ENCODE measurements at regions not wholly inside any gene's neighbourhood (a gene's known extent, or its start where the extent isn't known, plus 50 kb on each side); places are given as distances from the start of the nearest gene placed in this dataset.

- no peak for DNase-seq
- H3K27me3 ChIP-seq (ENCODE audit: insufficient read depth, low read length) = no peaks in the 10 kb centered on the region
- no peak overlapping the region for H2AFZ ChIP-seq (ENCODE audit: insufficient read depth, low read length, poor library complexity)
- no peak overlapping the region for H4K8ac ChIP-seq (ENCODE audit: low read depth, low read length)
- H3K4me3 ChIP-seq (ENCODE audit: low read depth, low read length) = no peak overlapping the region
- H2BK5ac ChIP-seq (ENCODE audit: low read depth, low read length, poor library complexity) = no peak overlapping the region
- H3K23ac ChIP-seq (ENCODE audit: low read length) = no peak overlapping the region
- H3K9me3 ChIP-seq (ENCODE audit: insufficient read depth, low read depth, low read length) = no peaks in the 10 kb centered on the region
- no peak overlapping the region for H2BK120ac ChIP-seq (ENCODE audit: insufficient read depth, low read length, poor library complexity)
- H3K4me1 ChIP-seq (ENCODE audit: control insufficient read depth in 1 of 2, insufficient read depth in 2 of 2, low read length in 2 of 2) = peaks cover 5 to 13% of the 10 kb centered on the region in 2 experiments
- no peak overlapping the region for H4K12ac ChIP-seq (ENCODE audit: low read depth, low read length)
- no peak overlapping the region for H3K4ac ChIP-seq (ENCODE audit: low read depth, low read length)
- H2BK12ac ChIP-seq (ENCODE audit: low read length) = no peak overlapping the region
- H3K36me3 ChIP-seq (ENCODE audit: control insufficient read depth in 1 of 2, insufficient read depth in 2 of 2, low read length in 2 of 2) = no peaks in the 10 kb centered on the region
- no peak overlapping the region for H3K9ac ChIP-seq (ENCODE audit: low read length)
- no peak overlapping the region for H3K14ac ChIP-seq (ENCODE audit: low read length)
- H3K4me2 ChIP-seq (ENCODE audit: low read length) = no peak overlapping the region
- whole genome bisulfite sequencing (ENCODE audit: extremely low coverage, insufficient coverage, insufficient read length) = no CpG with 5 or more reads among the region's 3 CpGs
- no peaks in the 10 kb centered on the region for H3K79me2 ChIP-seq (ENCODE audit: control insufficient read depth, insufficient read depth, low read length, poor library complexity)
- H4K91ac ChIP-seq (ENCODE audit: low read depth, low read length) = no peak overlapping the region
- H2AK5ac ChIP-seq (ENCODE audit: low read length) = no peak overlapping the region
- H3K18ac ChIP-seq (ENCODE audit: low read length) = no peak overlapping the region
- no peaks in the 10 kb centered on the region for H3K79me1 ChIP-seq (ENCODE audit: low read length)
- no peak overlapping the region for H3K27ac ChIP-seq (ENCODE audit: low read depth, low read length)
These were observed 290.8 kb upstream of the PLXNA2 start for GRCh38 chr1:208534979-208535378.

GRCh38 chr1:208535511-208535910, 291.3 kb upstream of the PLXNA2 start:
- H2AK5ac ChIP-seq (ENCODE audit: low read length) = no peak overlapping the region
- H4K8ac ChIP-seq (ENCODE audit: low read depth, low read length) = no peak overlapping the region
- peaks cover 5 to 13% of the 10 kb centered on the region in 2 experiments for H3K4me1 ChIP-seq (ENCODE audit: control insufficient read depth in 1 of 2, insufficient read depth in 2 of 2, low read length in 2 of 2)
- no peak for DNase-seq
- H3K9ac ChIP-seq (ENCODE audit: low read length) = no peak overlapping the region
- no peak overlapping the region for H3K18ac ChIP-seq (ENCODE audit: low read length)
- H3K4me3 ChIP-seq (ENCODE audit: low read depth, low read length) = no peak overlapping the region
- H4K12ac ChIP-seq (ENCODE audit: low read depth, low read length) = no peak overlapping the region
- no peaks in the 10 kb centered on the region for H3K79me2 ChIP-seq (ENCODE audit: control insufficient read depth, insufficient read depth, low read length, poor library complexity)
- no peaks in the 10 kb centered on the region for H3K36me3 ChIP-seq (ENCODE audit: control insufficient read depth in 1 of 2, insufficient read depth in 2 of 2, low read length in 2 of 2)
- no peaks in the 10 kb centered on the region for H3K9me3 ChIP-seq (ENCODE audit: insufficient read depth, low read depth, low read length)
- H2BK120ac ChIP-seq (ENCODE audit: insufficient read depth, low read length, poor library complexity) = no peak overlapping the region
- H2BK5ac ChIP-seq (ENCODE audit: low read depth, low read length, poor library complexity) = no peak overlapping the region
- H2AFZ ChIP-seq (ENCODE audit: insufficient read depth, low read length, poor library complexity) = no peak overlapping the region
- H3K27ac ChIP-seq (ENCODE audit: low read depth, low read length) = no peak overlapping the region
- H3K23ac ChIP-seq (ENCODE audit: low read length) = no peak overlapping the region
- H3K79me1 ChIP-seq (ENCODE audit: low read length) = no peaks in the 10 kb centered on the region
- no peak overlapping the region for H3K14ac ChIP-seq (ENCODE audit: low read length)
- H4K91ac ChIP-seq (ENCODE audit: low read depth, low read length) = no peak overlapping the region
- H2BK12ac ChIP-seq (ENCODE audit: low read length) = no peak overlapping the region
- H3K4ac ChIP-seq (ENCODE audit: low read depth, low read length) = no peak overlapping the region
- WGBS (ENCODE audit: extremely low coverage, insufficient coverage, insufficient read length) = no CpG with 5 or more reads among the region's 7 CpGs
- no peak overlapping the region for H3K4me2 ChIP-seq (ENCODE audit: low read length)
- H3K27me3 ChIP-seq (ENCODE audit: insufficient read depth, low read length) = no peaks in the 10 kb centered on the region

DNA sequence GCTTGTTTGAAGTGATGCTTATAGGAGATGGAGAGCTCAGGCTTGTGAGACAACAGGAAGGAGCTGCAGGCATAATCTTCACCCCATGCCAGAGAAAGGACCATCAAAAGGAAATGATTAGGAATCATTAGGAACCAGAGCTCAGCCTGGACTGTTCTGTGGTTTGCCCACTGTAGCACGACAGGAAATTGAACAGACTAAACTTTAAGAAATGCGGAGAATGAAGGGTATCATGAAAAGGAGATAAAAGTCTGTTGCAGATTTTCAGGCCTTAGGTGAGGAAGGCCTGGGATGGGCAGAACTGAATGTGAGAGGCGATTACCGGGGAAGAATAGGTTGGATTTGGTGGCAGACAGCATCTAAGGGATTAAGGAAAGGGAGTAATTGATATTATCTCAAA, 292.0 kb upstream of the PLXNA2 start:
- Histone ChIP-seq H3K14ac (ENCODE audit: low read length) (no peak overlapping the region), H3K4ac (ENCODE audit: low read depth, low read length) (no peak overlapping the region), H3K9ac (ENCODE audit: low read length) (no peak overlapping the region), H3K27ac (ENCODE audit: low read depth, low read length) (no peak overlapping the region), H3K79me2 (ENCODE audit: control insufficient read depth, insufficient read depth, low read length, poor library complexity) (no peaks in the 10 kb centered on the region), H2BK5ac (ENCODE audit: low read depth, low read length, poor library complexity) (no peak overlapping the region), H3K4me2 (ENCODE audit: low read length) (no peak overlapping the region), H3K23ac (ENCODE audit: low read length) (no peak overlapping the region), H2BK12ac (ENCODE audit: low read length) (no peak overlapping the region), H2BK120ac (ENCODE audit: insufficient read depth, low read length, poor library complexity) (no peak overlapping the region), H3K79me1 (ENCODE audit: low read length) (no peaks in the 10 kb centered on the region), H3K36me3 (ENCODE audit: control insufficient read depth in 1 of 2, insufficient read depth in 2 of 2, low read length in 2 of 2) (no peaks in the 10 kb centered on the region), H3K9me3 (ENCODE audit: insufficient read depth, low read depth, low read length) (no peaks in the 10 kb centered on the region), H3K18ac (ENCODE audit: low read length) (no peak overlapping the region), H2AFZ (ENCODE audit: insufficient read depth, low read length, poor library complexity) (no peak overlapping the region), H3K4me1 (ENCODE audit: control insufficient read depth in 1 of 2, insufficient read depth in 2 of 2, low read length in 2 of 2) (peaks cover 5 to 10% of the 10 kb centered on the region in 2 experiments), H3K4me3 (ENCODE audit: low read depth, low read length) (no peak overlapping the region), H3K27me3 (ENCODE audit: insufficient read depth, low read length) (no peaks in the 10 kb centered on the region), H4K12ac (ENCODE audit: low read depth, low read length) (no peak overlapping the region), H4K91ac (ENCODE audit: low read depth, low read length) (no peak overlapping the region), H4K8ac (ENCODE audit: low read depth, low read length) (no peak overlapping the region), H2AK5ac (ENCODE audit: low read length) (no peak overlapping the region)
- DNase-seq = no peak
- WGBS (ENCODE audit: extremely low coverage, insufficient coverage, insufficient read length) = no CpG with 5 or more reads among the region's 4 CpGs

GRCh38 chr1:208537198-208537597, 293.0 kb upstream of the PLXNA2 start:
- H3K9ac ChIP-seq (ENCODE audit: low read length) = no peak overlapping the region
- no peak overlapping the region for H4K8ac ChIP-seq (ENCODE audit: low read depth, low read length)
- H2BK120ac ChIP-seq (ENCODE audit: insufficient read depth, low read length, poor library complexity) = no peak overlapping the region
- H3K4ac ChIP-seq (ENCODE audit: low read depth, low read length) = no peak overlapping the region
- no peaks in the 10 kb centered on the region for H3K79me2 ChIP-seq (ENCODE audit: control insufficient read depth, insufficient read depth, low read length, poor library complexity)
- H3K27me3 ChIP-seq (ENCODE audit: insufficient read depth, low read length) = no peaks in the 10 kb centered on the region
- H3K4me1 ChIP-seq (ENCODE audit: control insufficient read depth in 1 of 2, insufficient read depth in 2 of 2, low read length in 2 of 2) = peaks cover 2 to 7% of the 10 kb centered on the region in 2 experiments
- no peak overlapping the region for H3K23ac ChIP-seq (ENCODE audit: low read length)
- no CpG with 5 or more reads among the region's 3 CpGs for WGBS (ENCODE audit: extremely low coverage, insufficient coverage, insufficient read length)
- DNase-seq = no peak
- peak overlapping the region; percentile 50 for H3K14ac ChIP-seq (ENCODE audit: low read length)
- H3K36me3 ChIP-seq (ENCODE audit: control insufficient read depth in 1 of 2, insufficient read depth in 2 of 2, low read length in 2 of 2) = no peaks in the 10 kb centered on the region
- no peak overlapping the region for H2BK5ac ChIP-seq (ENCODE audit: low read depth, low read length, poor library complexity)
- no peak overlapping the region for H3K18ac ChIP-seq (ENCODE audit: low read length)
- H3K27ac ChIP-seq (ENCODE audit: low read depth, low read length) = no peak overlapping the region
- no peak overlapping the region for H4K12ac ChIP-seq (ENCODE audit: low read depth, low read length)
- H2AFZ ChIP-seq (ENCODE audit: insufficient read depth, low read length, poor library complexity) = no peak overlapping the region
- peak overlapping the region; percentile 31 for H4K91ac ChIP-seq (ENCODE audit: low read depth, low read length)
- no peaks in the 10 kb centered on the region for H3K9me3 ChIP-seq (ENCODE audit: insufficient read depth, low read depth, low read length)
- H3K79me1 ChIP-seq (ENCODE audit: low read length) = no peaks in the 10 kb centered on the region
- no peak overlapping the region for H3K4me3 ChIP-seq (ENCODE audit: low read depth, low read length)
- no peak overlapping the region for H2AK5ac ChIP-seq (ENCODE audit: low read length)
- no peak overlapping the region for H3K4me2 ChIP-seq (ENCODE audit: low read length)
- H2BK12ac ChIP-seq (ENCODE audit: low read length) = peak overlapping the region; percentile 53
